DND-41 (cell line): ENCODE measurements at regions not wholly inside any gene's neighbourhood (a gene's known extent, or its start where the extent isn't known, plus 50 kb on each side); places are given as distances from the start of the nearest gene placed in this dataset.

ENCODE experiments used
- CTCF ChIP-seq: IDR thresholded peaks from 2 replicates; pipeline ENCODE4 v1.5.1; 2012; ENCODE audit warnings: borderline replicate concordance, low read length, moderate library complexity, mild to moderate bottlenecking; ENCODE audit not compliant: poor library complexity, severe bottlenecking; ENCODE audit errors: extremely low read depth
- EZH2 ChIP-seq: IDR thresholded peaks from 3 replicates; pipeline ENCODE4 v1.6.1; 2012; ENCODE audit warnings: borderline replicate concordance, low read depth, mild to moderate bottlenecking, moderate library complexity, low read length, inconsistent platforms; ENCODE audit not compliant: severe bottlenecking

GRCh38 chr12:24695103-24695502 lies 253.8 kb downstream of the BCAT1 start:
- TF ChIP-seq CTCF (no peak), EZH2 (no peak)
